IgD-negative memory B cell (primary cell): ENCODE measurements at regions not wholly inside any gene's neighbourhood (a gene's known extent, or its start where the extent isn't known, plus 50 kb on each side); places are given as distances from the start of the nearest gene placed in this dataset.
"Not testable (repeated sequence)": the region's sequence is repeated elsewhere in the genome, so short reads cannot be mapped to it uniquely, and the experiment has no call there.

Experiments used
- H3K27ac Mint-ChIP-seq, 3 donors: one replicate each; pipeline ENCODE4 v1.8.0; 2020 to 2022; ENCODE audit warnings: mild to moderate bottlenecking in 3 of 3, mixed read lengths in 3 of 3, moderate library complexity in 1 of 3
- H3K27me3 Mint-ChIP-seq: one replicate; pipeline ENCODE4 v1.8.0; 2021; ENCODE audit warnings: mixed read lengths
- H3K36me3 Mint-ChIP-seq: one replicate; pipeline ENCODE4 v1.8.0; 2020; ENCODE audit warnings: mild to moderate bottlenecking, mixed read lengths
- H3K4me1 Mint-ChIP-seq, 3 donors: one replicate each; pipeline ENCODE4 v1.8.0; 2020 to 2022; ENCODE audit warnings: mixed read lengths in 3 of 3, mild to moderate bottlenecking in 1 of 3
- H3K4me3 Mint-ChIP-seq, 4 donors: one replicate each; pipeline ENCODE4 v1.8.0; 2020 to 2022; ENCODE audit warnings: mild to moderate bottlenecking in 4 of 4, mixed read lengths in 4 of 4, moderate library complexity in 3 of 4
- H3K9me3 Mint-ChIP-seq, 3 donors: one replicate each; pipeline ENCODE4 v1.8.0; 2020 to 2021; ENCODE audit warnings: mixed read lengths in 3 of 3, mild to moderate bottlenecking in 1 of 3

- H3K27me3 Mint-ChIP-seq: no peaks in the 10 kb centered on the region
- H3K9me3 Mint-ChIP-seq: peaks cover 0 to 3% (median 2%) of the 10 kb centered on the region in 3 donors
- no peak overlapping the region for H3K27ac Mint-ChIP-seq
- no peaks in the 10 kb centered on the region for H3K4me1 Mint-ChIP-seq
- H3K4me3 Mint-ChIP-seq: no peak overlapping the region
- H3K36me3 Mint-ChIP-seq: no peaks in the 10 kb centered on the region
Observed at GRCh38 chr9:115891929-115892328, 261.7 kb upstream of the PAPPA start.

- not testable (repeated sequence) for H3K4me1 Mint-ChIP-seq, H3K27ac Mint-ChIP-seq, H3K36me3 Mint-ChIP-seq, H3K9me3 Mint-ChIP-seq, H3K4me3 Mint-ChIP-seq, H3K27me3 Mint-ChIP-seq
Observed at GRCh38 chr9:115898478-115898877, 255.1 kb upstream of the PAPPA start.

GRCh38 chr9:115900698-115901097 is 252.9 kb upstream of the PAPPA start:
- Mint-ChIP-seq H3K27me3 (no peaks in the 10 kb centered on the region), H3K9me3 (peaks cover 0 to 3% (median 0%) of the 10 kb centered on the region in 3 donors), H3K4me1 (peaks cover 0 to 2% (median 0%) of the 10 kb centered on the region in 3 donors), H3K4me3 (no peak overlapping the region), H3K27ac (no peak overlapping the region), H3K36me3 (no peaks in the 10 kb centered on the region)

- Mint-ChIP-seq H3K27me3 (peaks cover 2% of the 10 kb centered on the region), H3K36me3 (no peaks in the 10 kb centered on the region)
Observed at GRCh38 chr9:115910959-115911358, 242.6 kb upstream of the PAPPA start.

GRCh38 chr9:115912086-115912485 is 241.5 kb upstream of the PAPPA start:
- no peak overlapping the region for H3K4me3 Mint-ChIP-seq
- no peaks in the 10 kb centered on the region for H3K36me3 Mint-ChIP-seq
- no peaks in the 10 kb centered on the region for H3K4me1 Mint-ChIP-seq
- peaks cover 2% of the 10 kb centered on the region for H3K27me3 Mint-ChIP-seq
- H3K9me3 Mint-ChIP-seq: peaks cover 0 to 3% (median 0%) of the 10 kb centered on the region in 3 donors
- no peak overlapping the region for H3K27ac Mint-ChIP-seq

More at GRCh38 chr9:115910959-115911358, 242.6 kb upstream of the PAPPA start:
- peak overlapping the region in 1 of 3 donors; percentile 18 for H3K27ac Mint-ChIP-seq
- H3K4me3 Mint-ChIP-seq: no peak overlapping the region
- H3K4me1 Mint-ChIP-seq: no peaks in the 10 kb centered on the region
- no peaks in the 10 kb centered on the region for H3K9me3 Mint-ChIP-seq

GRCh38 chr9:115913696-115914095 is 239.9 kb upstream of the PAPPA start:
- Mint-ChIP-seq H3K27ac (no peak overlapping the region), H3K27me3 (peaks cover 2% of the 10 kb centered on the region), H3K36me3 (no peaks in the 10 kb centered on the region), H3K9me3 (peaks cover 0 to 3% (median 0%) of the 10 kb centered on the region in 3 donors), H3K4me1 (no peaks in the 10 kb centered on the region), H3K4me3 (no peak overlapping the region)

- no peak overlapping the region for H3K27ac Mint-ChIP-seq
- H3K36me3 Mint-ChIP-seq: no peaks in the 10 kb centered on the region
- H3K4me3 Mint-ChIP-seq: no peak overlapping the region
- H3K9me3 Mint-ChIP-seq: peaks cover 0 to 3% (median 0%) of the 10 kb centered on the region in 3 donors
- peaks cover 2% of the 10 kb centered on the region for H3K27me3 Mint-ChIP-seq
- H3K4me1 Mint-ChIP-seq: no peaks in the 10 kb centered on the region
Observed at GRCh38 chr9:115914291-115914690, 239.3 kb upstream of the PAPPA start.

GRCh38 chr9:115921301-115921700 is 232.3 kb upstream of the PAPPA start:
- Mint-ChIP-seq H3K9me3 (peaks cover 0 to 16% (median 6%) of the 10 kb centered on the region in 3 donors), H3K36me3 (no peaks in the 10 kb centered on the region), H3K27me3 (no peaks in the 10 kb centered on the region), H3K4me1 (no peaks in the 10 kb centered on the region), H3K4me3 (no peak overlapping the region), H3K27ac (no peak overlapping the region)

- Mint-ChIP-seq H3K36me3 (no peaks in the 10 kb centered on the region), H3K4me3 (no peak overlapping the region), H3K4me1 (no peaks in the 10 kb centered on the region), H3K27me3 (no peaks in the 10 kb centered on the region), H3K27ac (no peak overlapping the region), H3K9me3 (peaks cover 0 to 13% (median 6%) of the 10 kb centered on the region in 3 donors)
Observed at GRCh38 chr9:115922444-115922843, 231.1 kb upstream of the PAPPA start.

GRCh38 chr9:115923410-115923809 is 230.2 kb upstream of the PAPPA start:
- Mint-ChIP-seq H3K27ac (no peak overlapping the region), H3K4me1 (peaks cover 0 to 2% (median 0%) of the 10 kb centered on the region in 3 donors), H3K36me3 (no peaks in the 10 kb centered on the region), H3K4me3 (no peak overlapping the region), H3K27me3 (no peaks in the 10 kb centered on the region), H3K9me3 (peaks cover 0 to 13% (median 6%) of the 10 kb centered on the region in 3 donors)

- H3K9me3 Mint-ChIP-seq: peaks cover 0 to 13% (median 6%) of the 10 kb centered on the region in 3 donors
- H3K36me3 Mint-ChIP-seq: no peaks in the 10 kb centered on the region
- no peaks in the 10 kb centered on the region for H3K27me3 Mint-ChIP-seq
- no peak overlapping the region for H3K27ac Mint-ChIP-seq
- no peak overlapping the region for H3K4me3 Mint-ChIP-seq
- H3K4me1 Mint-ChIP-seq: peaks cover 0 to 2% (median 0%) of the 10 kb centered on the region in 3 donors
Observed at GRCh38 chr9:115923903-115924668, 229.5 kb upstream of the PAPPA start.

GRCh38 chr9:115924669-115924987 is 229.0 kb upstream of the PAPPA start:
- H3K9me3 Mint-ChIP-seq: peaks cover 0 to 13% (median 6%) of the 10 kb centered on the region in 3 donors
- H3K4me3 Mint-ChIP-seq: no peak overlapping the region
- H3K27me3 Mint-ChIP-seq: no peaks in the 10 kb centered on the region
- H3K36me3 Mint-ChIP-seq: no peaks in the 10 kb centered on the region
- no peak overlapping the region for H3K27ac Mint-ChIP-seq
- H3K4me1 Mint-ChIP-seq: peaks cover 0 to 2% (median 0%) of the 10 kb centered on the region in 3 donors

- Mint-ChIP-seq H3K4me3 (no peak overlapping the region), H3K4me1 (peaks cover 0 to 2% (median 0%) of the 10 kb centered on the region in 3 donors), H3K36me3 (no peaks in the 10 kb centered on the region), H3K27ac (no peak overlapping the region), H3K27me3 (no peaks in the 10 kb centered on the region), H3K9me3 (peaks cover 0 to 13% (median 6%) of the 10 kb centered on the region in 3 donors)
Observed at GRCh38 chr9:115925424-115925823, 228.2 kb upstream of the PAPPA start.

GRCh38 chr9:115930472-115930871 is 223.1 kb upstream of the PAPPA start:
- Mint-ChIP-seq H3K36me3 (no peaks in the 10 kb centered on the region), H3K27me3 (no peaks in the 10 kb centered on the region), H3K4me3 (no peak overlapping the region), H3K27ac (no peak overlapping the region), H3K9me3 (peaks cover 3 to 5% (median 4%) of the 10 kb centered on the region in 3 donors), H3K4me1 (peaks cover 0 to 2% (median 0%) of the 10 kb centered on the region in 3 donors)

GRCh38 chr9:115938479-115938878 is 215.1 kb upstream of the PAPPA start:
- Mint-ChIP-seq H3K4me1 (no peaks in the 10 kb centered on the region), H3K27ac (no peak overlapping the region), H3K9me3 (peaks cover 0 to 11% (median 0%) of the 10 kb centered on the region in 3 donors), H3K27me3 (peaks cover 1% of the 10 kb centered on the region), H3K36me3 (no peaks in the 10 kb centered on the region), H3K4me3 (no peak overlapping the region)
